Ishikawa (cell line): ENCODE measurements at regions not wholly inside any gene's neighbourhood (a gene's known extent, or its start where the extent isn't known, plus 50 kb on each side); places are given as distances from the start of the nearest gene placed in this dataset.

Experiments used
- CEBPB ChIP-seq: IDR thresholded peaks from 2 replicates; pipeline ENCODE4 v1.6.1; 2012
- CREB1 ChIP-seq: IDR thresholded peaks from 2 replicates; pipeline ENCODE4 v1.6.1; 2012; ENCODE audit warnings: low read depth
- EGR1 ChIP-seq: IDR thresholded peaks from 2 replicates; pipeline ENCODE4 v1.6.1; 2012
- EP300 ChIP-seq: IDR thresholded peaks from 2 replicates; pipeline ENCODE4 v1.6.1; 2012; ENCODE audit warnings: borderline replicate concordance
- FOXM1 ChIP-seq: IDR thresholded peaks from 2 replicates; pipeline ENCODE4 v1.6.1; 2012; ENCODE audit warnings: low read depth, borderline replicate concordance
- NFIC ChIP-seq: IDR thresholded peaks from 2 replicates; pipeline ENCODE4 v1.6.1; 2012
- RAD21 ChIP-seq: IDR thresholded peaks from 2 replicates; pipeline ENCODE4 v1.6.1; 2012; ENCODE audit warnings: low read depth
- TAF1 ChIP-seq: IDR thresholded peaks from 2 replicates; pipeline ENCODE4 v1.6.1; 2012; ENCODE audit warnings: low read depth, mild to moderate bottlenecking
- TCF12 ChIP-seq: IDR thresholded peaks from 2 replicates; pipeline ENCODE4 v1.6.1; 2012; ENCODE audit warnings: low read depth
- TEAD4 ChIP-seq: IDR thresholded peaks from 2 replicates; pipeline ENCODE4 v1.6.1; 2012
- YY1 ChIP-seq: IDR thresholded peaks from 2 replicates; pipeline ENCODE4 v1.6.1; 2012; ENCODE audit warnings: low read depth
- ZBTB7A ChIP-seq: IDR thresholded peaks from 2 replicates; pipeline ENCODE4 v1.6.1; 2012; ENCODE audit warnings: low read depth
- TF ChIP-seq, protein P1 (sequence below): IDR thresholded peaks from 2 replicates; pipeline ENCODE4 v1.6.1; 2012
- TF ChIP-seq, protein P2 (sequence below): IDR thresholded peaks from 2 replicates; pipeline ENCODE4 v1.6.1; 2012; ENCODE audit warnings: low read depth, mild to moderate bottlenecking
- TF ChIP-seq, protein P3 (sequence below): IDR thresholded peaks from 2 replicates; pipeline ENCODE4 v1.6.1; 2012

DNA sequence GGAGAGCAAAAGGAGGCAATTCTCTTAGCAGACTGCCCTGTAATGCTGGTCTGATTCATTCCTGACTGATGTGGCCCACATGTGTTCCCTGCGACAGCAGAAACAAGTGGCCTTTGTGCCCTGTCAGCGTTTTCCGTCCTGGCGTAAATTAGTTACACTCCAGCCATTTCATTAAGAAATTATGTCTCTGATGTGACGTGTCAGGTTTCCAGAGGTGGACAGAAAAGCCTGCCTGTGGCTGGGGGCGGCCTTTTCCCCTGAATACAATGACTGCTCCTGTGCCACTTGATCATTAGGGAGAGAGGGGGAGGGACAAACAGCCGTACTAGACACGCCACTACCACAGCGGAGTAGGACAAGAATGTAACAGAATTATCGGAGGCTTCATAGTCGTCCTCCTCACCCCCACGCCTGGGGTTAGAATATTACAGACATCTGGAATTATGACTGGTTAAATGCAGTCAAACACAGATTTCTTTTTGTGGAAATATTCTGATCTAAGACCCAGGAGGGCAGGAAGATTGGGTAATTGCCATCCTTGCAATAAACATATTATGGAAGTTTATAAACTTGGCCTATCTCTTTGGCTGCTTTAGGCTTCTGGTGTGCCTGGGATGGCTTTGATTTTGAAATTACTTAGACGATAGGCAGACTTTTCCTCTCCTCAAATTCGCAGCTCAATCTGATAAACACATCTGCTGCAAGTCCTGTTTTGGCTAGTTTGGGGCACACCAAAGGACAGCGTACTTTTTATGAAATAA is 146.2 kb upstream of the BCOR start:
- TF ChIP-seq TEAD4 (no peak), CREB1 (no peak), EP300 (no peak), YY1 (no peak)
- TF ChIP-seq, protein P1, sequence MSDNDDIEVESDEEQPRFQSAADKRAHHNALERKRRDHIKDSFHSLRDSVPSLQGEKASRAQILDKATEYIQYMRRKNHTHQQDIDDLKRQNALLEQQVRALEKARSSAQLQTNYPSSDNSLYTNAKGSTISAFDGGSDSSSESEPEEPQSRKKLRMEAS: no peak

DNA sequence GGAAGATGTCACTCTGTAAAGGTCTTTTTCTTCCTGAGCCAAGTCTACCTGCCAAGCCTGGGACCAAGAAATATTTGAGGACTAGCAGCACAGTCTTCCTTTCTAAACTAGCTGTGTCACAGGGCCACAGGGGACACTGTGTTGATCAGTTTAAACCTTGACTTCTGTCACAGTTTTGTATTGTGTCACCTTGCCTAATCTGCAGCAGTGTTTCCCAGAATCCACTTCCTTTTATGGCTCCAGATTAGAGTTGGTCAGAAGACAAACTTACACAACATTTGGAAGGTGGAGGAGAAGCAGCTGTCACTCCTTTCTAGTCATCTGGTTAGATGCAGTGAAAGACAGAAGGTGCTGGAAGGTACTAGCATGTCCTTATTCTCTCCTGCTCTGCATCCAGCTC is 143.1 kb upstream of the BCOR start:
- TF ChIP-seq TEAD4 (no peak), ZBTB7A (no peak), EP300 (no peak), NFIC (no peak), TCF12 (no peak), FOXM1 (no peak), CEBPB (no peak), CREB1 (no peak), TAF1 (no peak), YY1 (no peak), RAD21 (no peak), EGR1 (no peak)
- TF ChIP-seq, protein P1: no peak
- TF ChIP-seq, protein P2, sequence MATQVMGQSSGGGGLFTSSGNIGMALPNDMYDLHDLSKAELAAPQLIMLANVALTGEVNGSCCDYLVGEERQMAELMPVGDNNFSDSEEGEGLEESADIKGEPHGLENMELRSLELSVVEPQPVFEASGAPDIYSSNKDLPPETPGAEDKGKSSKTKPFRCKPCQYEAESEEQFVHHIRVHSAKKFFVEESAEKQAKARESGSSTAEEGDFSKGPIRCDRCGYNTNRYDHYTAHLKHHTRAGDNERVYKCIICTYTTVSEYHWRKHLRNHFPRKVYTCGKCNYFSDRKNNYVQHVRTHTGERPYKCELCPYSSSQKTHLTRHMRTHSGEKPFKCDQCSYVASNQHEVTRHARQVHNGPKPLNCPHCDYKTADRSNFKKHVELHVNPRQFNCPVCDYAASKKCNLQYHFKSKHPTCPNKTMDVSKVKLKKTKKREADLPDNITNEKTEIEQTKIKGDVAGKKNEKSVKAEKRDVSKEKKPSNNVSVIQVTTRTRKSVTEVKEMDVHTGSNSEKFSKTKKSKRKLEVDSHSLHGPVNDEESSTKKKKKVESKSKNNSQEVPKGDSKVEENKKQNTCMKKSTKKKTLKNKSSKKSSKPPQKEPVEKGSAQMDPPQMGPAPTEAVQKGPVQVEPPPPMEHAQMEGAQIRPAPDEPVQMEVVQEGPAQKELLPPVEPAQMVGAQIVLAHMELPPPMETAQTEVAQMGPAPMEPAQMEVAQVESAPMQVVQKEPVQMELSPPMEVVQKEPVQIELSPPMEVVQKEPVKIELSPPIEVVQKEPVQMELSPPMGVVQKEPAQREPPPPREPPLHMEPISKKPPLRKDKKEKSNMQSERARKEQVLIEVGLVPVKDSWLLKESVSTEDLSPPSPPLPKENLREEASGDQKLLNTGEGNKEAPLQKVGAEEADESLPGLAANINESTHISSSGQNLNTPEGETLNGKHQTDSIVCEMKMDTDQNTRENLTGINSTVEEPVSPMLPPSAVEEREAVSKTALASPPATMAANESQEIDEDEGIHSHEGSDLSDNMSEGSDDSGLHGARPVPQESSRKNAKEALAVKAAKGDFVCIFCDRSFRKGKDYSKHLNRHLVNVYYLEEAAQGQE: no peak
- TF ChIP-seq, protein P3, sequence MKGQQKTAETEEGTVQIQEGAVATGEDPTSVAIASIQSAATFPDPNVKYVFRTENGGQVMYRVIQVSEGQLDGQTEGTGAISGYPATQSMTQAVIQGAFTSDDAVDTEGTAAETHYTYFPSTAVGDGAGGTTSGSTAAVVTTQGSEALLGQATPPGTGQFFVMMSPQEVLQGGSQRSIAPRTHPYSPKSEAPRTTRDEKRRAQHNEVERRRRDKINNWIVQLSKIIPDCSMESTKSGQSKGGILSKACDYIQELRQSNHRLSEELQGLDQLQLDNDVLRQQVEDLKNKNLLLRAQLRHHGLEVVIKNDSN: no peak

DNA sequence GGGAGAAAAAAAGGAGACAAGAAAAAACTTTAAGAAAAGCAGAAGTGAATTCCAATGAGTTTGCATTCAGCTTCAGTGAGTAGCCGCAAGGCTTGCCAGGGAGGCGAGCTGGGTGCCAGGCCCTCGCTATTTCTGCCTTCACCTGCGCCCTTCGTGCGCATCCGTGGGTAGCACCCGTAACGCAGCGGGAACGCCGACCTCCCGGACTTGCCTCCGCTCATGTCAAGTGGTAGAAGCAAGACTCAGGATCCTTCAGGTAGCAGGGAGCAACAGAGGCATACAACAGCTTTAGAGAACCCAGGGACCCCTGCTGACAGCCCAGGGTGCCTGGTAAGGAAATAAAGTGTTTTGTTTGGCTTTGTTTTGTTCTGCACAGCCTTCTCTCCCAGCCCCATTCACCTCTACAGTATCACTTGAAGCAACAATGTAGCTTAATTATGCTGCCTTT is 140.0 kb upstream of the BCOR start:
- no peak for TF ChIP-seq TEAD4
- TF ChIP-seq, protein P3: no peak
- no peak for TF ChIP-seq YY1
- TF ChIP-seq NFIC: no peak
- TF ChIP-seq CEBPB: no peak
- TF ChIP-seq, protein P2: no peak
- TF ChIP-seq CREB1: no peak

DNA sequence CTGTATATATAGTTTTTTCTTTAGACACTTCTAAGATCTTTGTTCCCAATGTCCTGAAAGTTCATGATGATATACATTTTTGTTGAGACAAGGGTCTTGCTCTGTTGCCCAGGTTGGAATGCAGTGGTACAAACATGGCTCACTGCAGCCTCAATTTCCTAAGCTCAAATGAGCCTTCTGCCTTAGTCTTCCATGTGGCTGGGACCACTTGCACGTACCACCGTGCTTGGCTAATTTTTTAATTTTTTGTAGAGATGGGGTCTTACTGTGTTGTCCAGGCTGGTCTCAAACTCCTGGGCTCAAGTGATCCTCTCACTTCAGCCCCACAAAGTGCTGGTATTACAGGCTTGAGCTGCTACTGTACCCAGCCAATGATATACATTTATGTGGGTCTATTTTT is 132.9 kb upstream of the BCOR start:
- TF ChIP-seq TAF1: no peak
- no peak for TF ChIP-seq EGR1
- no peak for TF ChIP-seq CREB1
- TF ChIP-seq YY1: no peak
- no peak for TF ChIP-seq FOXM1
- TF ChIP-seq, protein P1: no peak
- TF ChIP-seq ZBTB7A: no peak
- no peak for TF ChIP-seq EP300
- TF ChIP-seq, protein P3: no peak
- no peak for TF ChIP-seq NFIC
- no peak for TF ChIP-seq TEAD4
- no peak for TF ChIP-seq CEBPB
- TF ChIP-seq TCF12: no peak
- no peak for TF ChIP-seq RAD21

DNA sequence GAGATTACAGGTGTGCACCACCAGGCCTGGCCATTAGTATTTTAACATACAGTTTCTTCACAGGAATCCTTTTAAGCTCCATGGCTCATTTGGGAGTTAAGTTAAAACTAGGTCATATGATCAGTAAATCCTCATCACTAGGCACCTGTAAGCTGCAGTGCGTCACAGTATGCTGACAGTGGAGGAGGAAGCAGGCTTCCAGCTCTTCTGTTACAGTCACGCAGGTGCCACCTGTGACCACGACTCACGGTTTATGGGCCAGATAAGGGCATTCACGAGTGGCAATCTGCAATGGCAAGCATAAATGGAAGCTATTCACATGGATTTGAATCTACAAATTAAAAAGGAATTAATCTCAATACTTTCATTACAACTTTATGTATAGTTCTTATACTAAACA is 129.4 kb upstream of the BCOR start:
- TF ChIP-seq TAF1 (no peak), NFIC (no peak), FOXM1 (no peak), RAD21 (no peak), EGR1 (no peak), TEAD4 (no peak), CEBPB (no peak), EP300 (no peak), TCF12 (no peak), YY1 (no peak)
- TF ChIP-seq, protein P3: no peak
- TF ChIP-seq, protein P2: no peak
- TF ChIP-seq, protein P1: no peak
